ENCODE measurements at regions not wholly inside any gene's neighbourhood (a gene's known extent, or its start where the extent isn't known, plus 50 kb on each side); places are given as distances from the start of the nearest gene placed in this dataset.

DNA sequence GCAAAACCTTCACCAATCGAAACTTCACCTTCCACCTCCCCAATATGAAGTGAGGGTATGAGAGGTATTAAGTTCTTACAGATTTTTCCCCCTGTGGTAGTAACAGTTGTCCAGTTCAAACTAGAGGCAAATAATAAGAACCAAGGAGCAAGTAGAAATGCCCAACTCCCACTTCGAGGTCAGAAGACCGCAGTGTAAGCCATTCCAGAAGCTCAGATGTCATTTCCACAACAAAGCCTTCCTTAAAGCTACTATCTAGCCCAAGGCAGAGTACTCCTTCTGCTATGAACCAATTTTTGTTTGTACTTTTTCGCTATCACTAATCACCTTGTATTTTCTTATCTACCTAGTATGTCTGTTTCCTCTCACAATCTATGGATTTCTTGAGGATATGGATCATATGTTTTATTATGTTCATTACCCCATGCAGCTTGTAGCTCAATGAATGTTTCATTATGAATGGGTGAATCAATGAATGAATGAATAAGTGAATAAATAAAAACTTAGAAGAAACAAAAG is 235.7 kb upstream of the KCNMB2 start:
- no peak for TF ChIP-seq POLR2A (IDR thresholded peaks at IDR 0.05)
- TF ChIP-seq, protein P1, sequence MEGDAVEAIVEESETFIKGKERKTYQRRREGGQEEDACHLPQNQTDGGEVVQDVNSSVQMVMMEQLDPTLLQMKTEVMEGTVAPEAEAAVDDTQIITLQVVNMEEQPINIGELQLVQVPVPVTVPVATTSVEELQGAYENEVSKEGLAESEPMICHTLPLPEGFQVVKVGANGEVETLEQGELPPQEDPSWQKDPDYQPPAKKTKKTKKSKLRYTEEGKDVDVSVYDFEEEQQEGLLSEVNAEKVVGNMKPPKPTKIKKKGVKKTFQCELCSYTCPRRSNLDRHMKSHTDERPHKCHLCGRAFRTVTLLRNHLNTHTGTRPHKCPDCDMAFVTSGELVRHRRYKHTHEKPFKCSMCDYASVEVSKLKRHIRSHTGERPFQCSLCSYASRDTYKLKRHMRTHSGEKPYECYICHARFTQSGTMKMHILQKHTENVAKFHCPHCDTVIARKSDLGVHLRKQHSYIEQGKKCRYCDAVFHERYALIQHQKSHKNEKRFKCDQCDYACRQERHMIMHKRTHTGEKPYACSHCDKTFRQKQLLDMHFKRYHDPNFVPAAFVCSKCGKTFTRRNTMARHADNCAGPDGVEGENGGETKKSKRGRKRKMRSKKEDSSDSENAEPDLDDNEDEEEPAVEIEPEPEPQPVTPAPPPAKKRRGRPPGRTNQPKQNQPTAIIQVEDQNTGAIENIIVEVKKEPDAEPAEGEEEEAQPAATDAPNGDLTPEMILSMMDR (IDR thresholded peaks at IDR 0.05 in 8 of 11, conservative IDR thresholded peaks at IDR 0.05 in 3 of 11): no peak

Measured in spleen (tissue), 7 donors.